GM21367 (cell line): ENCODE measurements at regions not wholly inside any gene's neighbourhood (a gene's known extent, or its start where the extent isn't known, plus 50 kb on each side); places are given as distances from the start of the nearest gene placed in this dataset.
A peak's percentile ranks its signal among the peaks of the same experiment; 100 is the strongest.

Experiments used
- ATAC-seq: cut with Tn5 transposase; IDR thresholded peaks from one replicate; pipeline ENCODE4 v1.9.1; 2021; ENCODE audit not compliant: unreplicated experiment

- ATAC-seq, result peak; percentile 57
These were observed 71.8 kb downstream of the RTL9 start for GRCh38 chrX:110430293-110431076.

- no peak for ATAC-seq
These were observed 73.7 kb downstream of the RTL9 start for GRCh38 chrX:110432091-110432905.

DNA sequence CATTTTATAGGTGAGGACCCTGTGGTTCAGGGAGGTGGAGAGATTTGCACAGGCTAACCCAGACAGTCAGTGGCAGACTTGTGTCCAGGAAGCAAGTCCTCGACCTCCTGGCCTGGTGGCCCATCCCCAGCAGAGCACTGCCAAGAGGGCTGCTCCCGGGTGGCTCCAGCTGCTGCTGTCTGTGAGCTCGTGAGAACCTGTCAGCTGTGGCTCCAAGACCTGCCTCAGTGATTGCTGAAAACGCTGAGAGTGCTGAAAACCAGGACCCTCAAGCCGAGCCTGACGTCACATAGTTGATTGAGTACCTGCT lies 74.2 kb downstream of the RTL9 start:
- no peak for ATAC-seq

- ATAC-seq, result no peak
These were observed 76.5 kb downstream of the RTL9 start for GRCh38 chrX:110435196-110435595.

- no peak for ATAC-seq
These were observed 77.9 kb downstream of the RTL9 start for GRCh38 chrX:110436523-110436922.

DNA sequence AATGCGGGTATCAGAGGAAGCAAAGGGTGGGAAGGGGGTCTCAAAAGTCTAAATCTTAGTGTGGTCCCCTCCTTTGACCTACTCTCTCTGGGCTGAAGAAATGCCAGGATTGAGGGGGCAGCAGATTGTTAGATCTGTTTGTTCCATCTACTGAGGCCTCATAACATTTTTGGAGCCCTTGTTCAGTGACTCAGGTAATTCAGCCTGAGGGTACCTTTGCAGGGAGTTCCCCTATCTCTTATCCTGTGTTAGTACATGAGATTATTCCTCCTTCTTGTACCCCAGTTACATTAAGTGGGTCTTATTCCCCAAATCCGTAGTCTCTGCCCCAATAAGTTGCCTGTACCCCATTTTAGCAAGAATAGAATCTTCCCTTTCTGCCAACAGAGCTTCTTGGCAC lies 79.0 kb downstream of the RTL9 start:
- no peak for ATAC-seq

DNA sequence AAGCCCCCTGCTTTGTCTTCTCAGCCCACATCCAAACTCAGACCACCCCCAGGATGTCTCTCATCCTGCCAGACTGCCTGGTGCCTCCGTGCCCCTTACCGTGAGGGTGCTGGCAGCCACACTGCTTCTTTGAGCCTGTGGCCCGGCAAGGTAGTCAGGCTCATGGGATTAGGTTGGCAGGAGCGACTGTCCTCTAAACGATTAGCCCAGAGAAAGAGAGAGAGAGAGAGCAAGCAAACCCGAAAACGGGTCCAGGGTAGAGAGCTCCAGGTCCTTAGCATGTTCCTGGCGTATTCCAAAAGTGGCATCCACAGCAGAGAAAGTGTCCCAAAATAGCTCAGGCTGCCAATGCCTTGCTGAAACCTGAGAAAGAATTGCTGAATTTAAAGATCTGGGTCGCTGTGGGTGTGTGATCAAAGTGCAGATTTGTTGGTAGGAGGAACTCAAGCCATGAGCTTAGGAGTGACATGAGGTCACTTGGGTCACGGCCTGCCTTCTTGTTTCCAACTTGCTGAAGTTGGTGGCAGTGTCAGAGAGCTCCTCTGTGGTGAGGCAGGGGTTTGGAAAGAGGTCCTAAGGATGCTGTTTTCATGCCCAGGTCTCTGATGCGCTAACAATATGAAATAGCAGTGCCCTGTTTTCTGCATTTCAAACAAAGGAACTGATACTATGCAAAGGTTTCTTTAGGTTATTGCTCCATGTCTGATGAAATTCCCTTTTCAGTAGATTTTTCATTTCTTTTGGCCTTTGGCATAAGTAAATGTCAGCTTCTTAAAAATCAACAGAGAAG lies 81.6 kb downstream of the RTL9 start:
- no peak for ATAC-seq

DNA sequence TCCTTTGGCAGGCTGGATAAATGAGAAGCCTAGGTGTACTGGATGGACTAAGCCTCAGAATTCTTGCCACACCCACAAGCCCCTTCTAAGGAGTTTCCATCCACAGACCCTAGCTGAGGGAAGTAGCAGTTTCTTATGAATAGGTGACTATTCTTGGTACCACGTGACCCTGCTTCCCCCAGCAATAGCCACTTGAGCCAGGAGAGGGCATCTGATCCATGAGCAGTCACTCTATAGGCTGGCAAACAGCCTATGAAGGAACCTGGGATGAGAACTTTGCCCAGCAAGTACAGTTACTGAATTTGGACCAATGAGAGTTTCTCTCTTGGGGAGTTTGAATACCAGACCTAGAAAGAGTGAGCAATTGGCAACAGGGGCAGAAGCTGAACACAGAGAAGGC lies 84.0 kb downstream of the RTL9 start:
- ATAC-seq, result peak; percentile 82

GRCh38 chrX:110444996-110445395 lies 86.3 kb downstream of the RTL9 start:
- no peak for ATAC-seq

GRCh38 chrX:110448459-110448858 lies 89.8 kb downstream of the RTL9 start:
- ATAC-seq, result no peak

GRCh38 chrX:110449312-110449711 lies 90.7 kb downstream of the RTL9 start:
- ATAC-seq, result no peak

DNA sequence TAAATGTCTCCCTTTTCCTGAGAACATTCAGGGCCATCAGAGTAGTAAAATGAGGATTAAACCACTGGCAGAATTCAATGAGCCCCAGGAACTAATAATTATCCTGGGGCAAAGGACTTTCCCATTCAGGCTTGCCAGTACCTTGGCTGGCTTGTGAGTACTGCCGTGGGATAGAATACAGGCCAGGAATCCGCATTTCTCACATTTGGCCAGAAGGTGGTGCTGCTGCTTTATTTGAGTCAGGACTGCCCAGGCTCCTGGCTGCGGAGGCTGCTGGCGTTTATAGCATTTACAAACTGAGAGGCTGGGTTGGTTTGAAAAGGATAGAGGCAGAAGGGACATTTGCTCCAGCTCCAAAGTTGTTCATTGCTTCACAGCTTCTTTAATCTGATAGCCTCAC lies 91.4 kb downstream of the RTL9 start:
- peak; percentile 89 for ATAC-seq

DNA sequence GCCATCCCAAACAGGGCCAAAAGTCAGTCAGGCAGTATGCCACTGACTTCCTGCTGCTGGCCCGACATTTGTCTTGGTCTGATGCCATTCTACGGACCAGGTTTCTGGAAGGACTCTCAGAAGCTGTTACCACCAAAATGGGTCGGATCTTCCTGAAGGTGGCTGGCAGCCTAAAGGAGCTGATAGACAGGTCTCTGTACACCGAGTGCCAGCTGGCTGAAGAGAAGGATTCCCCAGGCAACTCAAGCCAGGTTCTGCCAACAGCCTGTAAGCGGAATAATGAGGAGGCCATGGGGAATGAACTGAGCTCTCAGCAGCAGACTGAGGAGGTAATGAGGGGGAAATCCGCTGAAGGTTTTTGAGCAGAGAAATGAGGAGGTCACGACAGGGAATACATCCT lies 95.7 kb downstream of the RTL9 start:
- ATAC-seq, result no peak

DNA sequence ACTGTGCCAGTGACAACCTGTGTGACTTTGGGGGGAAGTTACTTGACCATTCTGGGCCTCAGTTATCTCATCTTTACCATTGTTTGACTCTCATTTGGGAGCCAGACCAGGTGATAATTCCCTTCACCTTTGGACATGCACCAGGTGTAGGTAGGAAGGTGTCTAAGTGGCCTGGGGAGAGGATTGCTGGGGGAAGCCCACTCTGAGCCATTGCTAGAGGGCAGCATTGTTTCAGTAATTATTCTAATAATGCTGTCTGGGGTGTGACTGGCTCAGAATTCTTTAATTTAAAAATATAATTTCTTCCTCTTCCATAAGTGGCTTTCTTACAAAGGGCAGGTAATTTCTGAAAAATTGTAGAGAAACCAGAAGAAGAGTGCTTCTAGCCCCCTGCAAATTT lies 104.3 kb downstream of the RTL9 start:
- ATAC-seq, result no peak

DNA sequence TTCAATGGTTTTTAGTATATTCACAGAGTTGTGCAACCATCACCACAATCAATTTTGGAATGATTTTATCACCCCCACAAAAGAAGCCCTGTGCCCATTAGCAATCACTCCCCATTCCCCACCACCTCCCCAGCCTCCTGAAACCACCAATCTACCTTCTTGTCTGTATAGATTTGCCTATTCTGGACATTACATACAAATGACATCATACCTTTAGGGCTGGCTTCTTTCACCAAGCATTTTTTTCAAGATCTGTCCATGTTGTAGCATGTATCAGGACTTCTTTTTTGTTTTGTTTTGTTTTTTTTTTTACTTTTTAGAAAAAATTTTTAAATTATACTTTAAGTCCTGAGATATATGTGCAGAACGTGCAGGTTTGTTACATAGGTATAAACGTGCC lies 108.1 kb downstream of the RTL9 start:
- no peak for ATAC-seq

DNA sequence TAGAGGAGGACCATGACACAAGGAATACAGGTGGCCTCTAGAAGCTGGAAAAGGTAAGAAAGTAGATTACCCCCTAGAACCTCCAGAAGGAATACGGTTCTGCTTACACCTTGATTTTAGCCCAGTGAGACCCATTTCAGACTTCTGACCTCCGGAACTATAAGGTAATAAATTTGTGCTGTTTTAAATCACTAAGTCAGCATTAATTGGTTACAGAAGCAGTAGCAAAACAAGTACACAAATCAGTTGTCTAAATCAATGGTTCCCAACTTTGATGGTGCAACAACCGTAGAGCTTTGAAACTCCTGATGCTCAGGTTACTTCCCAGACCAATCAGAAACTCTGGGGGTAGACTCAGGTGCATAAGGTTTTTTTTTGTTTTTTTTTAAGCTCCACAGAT lies 113.6 kb downstream of the RTL9 start:
- no peak for ATAC-seq

DNA sequence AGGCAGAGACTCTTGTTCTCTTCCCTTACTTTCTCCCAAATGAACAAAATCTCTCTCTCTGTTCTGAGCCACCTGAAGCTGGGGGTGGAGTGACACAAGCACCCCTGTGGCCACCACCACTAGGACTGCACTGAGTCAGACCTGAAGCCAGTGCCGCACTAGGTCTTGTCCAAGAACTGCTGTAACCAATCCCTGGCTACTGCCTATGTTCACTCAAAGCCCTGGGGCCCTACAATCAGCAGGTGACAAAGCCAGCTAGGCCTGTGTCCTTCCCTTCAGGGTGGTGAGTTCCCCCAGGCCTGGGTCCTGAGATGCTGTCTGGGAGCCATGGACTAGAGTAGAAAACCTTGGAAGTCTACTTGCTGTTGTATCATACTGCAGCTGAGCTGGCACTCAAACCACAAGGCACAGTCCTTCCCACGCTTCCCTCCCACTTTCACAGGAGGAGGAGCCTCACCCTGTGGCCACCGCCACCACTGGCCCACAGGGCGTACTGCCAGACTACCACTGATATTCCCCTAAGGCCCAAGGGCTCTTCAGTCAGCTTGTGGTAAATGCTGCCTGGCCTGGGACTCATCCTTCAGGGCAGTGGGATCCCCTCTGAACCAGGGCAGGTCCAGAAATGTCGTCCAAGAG lies 119.1 kb downstream of the RTL9 start:
- ATAC-seq, result no peak

DNA sequence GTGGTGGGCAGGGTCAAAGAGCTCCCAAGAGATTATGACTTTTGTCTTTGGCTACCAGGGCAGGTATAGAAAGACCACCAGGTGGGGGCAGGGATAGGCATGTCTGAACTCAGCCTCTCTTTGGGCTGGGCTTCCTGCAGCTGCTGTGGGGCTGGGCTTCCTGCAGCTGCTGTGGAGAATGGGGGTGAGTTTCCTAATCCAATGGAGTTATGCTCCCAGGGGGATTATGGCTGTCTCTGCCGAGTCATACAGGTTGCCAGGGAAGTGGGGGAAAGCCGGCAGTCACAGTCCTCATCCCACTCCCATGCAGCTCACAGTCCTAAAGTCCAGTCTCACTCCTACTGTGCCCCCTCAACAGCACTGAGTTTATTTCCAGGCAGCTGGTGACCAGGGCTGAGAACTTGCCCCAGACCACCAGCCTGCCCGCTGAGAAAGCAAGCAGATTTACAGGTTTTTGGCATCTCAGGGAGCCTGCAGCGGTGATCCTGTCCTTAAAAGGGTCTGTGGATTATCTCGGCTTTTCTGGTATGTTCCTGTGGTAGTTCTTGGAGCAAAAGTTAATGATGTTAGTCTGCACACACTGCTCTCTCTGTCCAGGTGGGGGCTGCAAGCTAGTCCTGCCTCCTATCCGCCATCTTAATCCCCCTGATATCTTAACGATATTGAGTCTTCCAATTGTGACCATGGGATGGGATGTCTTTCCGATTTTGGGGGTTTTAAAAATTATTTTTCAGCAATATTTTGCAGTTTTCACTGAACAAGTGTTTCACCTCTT lies 133.4 kb downstream of the RTL9 start:
- no peak for ATAC-seq

- no peak for ATAC-seq
These were observed 146.3 kb downstream of the RTL9 start for GRCh38 chrX:110504947-110505346.

- no peak for ATAC-seq
These were observed 151.3 kb downstream of the RTL9 start for GRCh38 chrX:110509755-110510532.
